ENCODE measurements at regions not wholly inside any gene's neighbourhood (a gene's known extent, or its start where the extent isn't known, plus 50 kb on each side); places are given as distances from the start of the nearest gene placed in this dataset.
"Not testable (repeated sequence)": the region's sequence is repeated elsewhere in the genome, so short reads cannot be mapped to it uniquely, and the experiment has no call there.

DNA sequence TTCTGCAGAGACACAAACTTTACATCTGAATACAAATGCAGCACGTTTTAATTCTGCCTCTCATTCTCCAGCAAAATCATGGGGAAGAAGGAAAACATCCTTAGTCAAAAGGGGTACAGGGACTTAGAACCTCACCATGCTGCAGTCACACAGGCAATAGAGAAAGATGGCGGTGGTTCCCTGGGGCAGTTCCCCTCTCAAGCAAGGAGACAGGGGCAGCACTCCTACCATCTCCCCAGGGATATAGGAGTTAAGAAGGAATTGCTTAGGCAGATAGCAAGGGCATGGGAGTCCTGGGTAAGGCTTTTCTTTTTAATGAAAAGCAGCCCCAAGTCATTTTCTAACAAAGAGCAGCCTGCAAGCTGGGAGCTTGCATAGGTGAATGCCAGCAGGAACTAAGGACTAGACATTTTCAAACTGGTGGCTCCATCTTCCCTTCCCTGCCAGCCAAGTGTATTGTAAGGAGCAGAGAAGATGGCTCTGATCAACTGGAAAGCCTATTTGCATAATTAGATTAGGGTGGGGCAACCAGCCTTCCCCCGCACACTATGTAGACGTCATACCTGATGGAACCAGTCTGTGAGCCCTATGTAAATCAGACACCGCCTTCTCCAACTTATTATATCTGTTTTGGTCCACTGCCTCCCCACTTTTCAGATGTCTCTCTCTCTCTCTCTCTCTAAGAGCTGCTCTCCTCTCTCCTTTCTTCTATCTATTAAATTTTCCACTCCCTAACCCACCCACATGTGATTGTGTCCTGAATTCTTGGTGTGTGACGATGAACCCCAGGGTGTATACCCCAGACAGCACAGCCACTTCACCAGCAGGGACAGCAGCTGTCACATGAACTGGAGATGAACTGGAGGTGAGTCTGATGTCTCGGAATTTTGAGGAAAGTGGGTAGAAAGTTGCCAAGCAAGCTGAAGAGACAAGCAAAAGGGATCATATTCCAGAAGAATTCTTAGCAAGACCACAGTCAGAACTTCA, 514.5 kb downstream of the IRS2 start:
- no peak for DNase-seq

DNA sequence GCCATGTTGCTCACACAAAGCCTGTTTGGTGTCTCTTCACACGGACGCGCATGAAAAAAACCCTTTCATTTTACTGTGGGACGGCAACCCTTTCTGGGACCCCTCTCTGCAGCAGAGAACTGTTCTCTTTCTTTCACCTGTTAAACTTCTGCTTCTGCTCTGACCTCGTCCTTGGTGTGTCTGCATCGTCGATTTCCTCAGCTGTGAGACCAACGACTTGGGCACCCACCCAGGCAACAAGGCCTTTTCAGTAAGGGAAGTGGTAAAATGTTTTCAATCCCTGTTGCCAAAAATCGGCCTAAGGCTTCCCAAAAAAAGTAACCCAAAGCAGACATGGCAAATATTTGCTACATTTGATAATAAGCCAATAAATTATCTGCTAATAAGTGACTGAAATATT, 515.3 kb downstream of the IRS2 start:
- DNase-seq: no peak

DNA sequence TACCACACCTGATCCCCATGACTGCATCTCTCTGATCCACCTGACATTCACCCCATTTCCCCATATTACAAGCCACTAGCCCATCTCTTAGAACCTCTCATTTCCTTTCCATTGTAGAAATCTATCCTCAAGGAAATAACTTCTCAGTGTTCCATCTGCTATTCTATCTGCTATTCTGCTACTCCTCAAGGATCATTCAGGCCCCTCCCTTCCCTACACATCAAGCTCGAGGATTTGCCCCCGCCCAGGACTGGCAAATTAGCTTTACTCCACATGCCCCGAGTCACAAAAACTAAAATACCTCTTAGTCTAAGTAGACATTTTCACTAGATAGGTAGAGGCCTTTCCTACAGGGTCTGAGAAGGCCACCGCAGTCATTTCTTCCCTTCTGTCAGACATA, 517.0 kb downstream of the IRS2 start:
- not testable (repeated sequence) for DNase-seq

DNA sequence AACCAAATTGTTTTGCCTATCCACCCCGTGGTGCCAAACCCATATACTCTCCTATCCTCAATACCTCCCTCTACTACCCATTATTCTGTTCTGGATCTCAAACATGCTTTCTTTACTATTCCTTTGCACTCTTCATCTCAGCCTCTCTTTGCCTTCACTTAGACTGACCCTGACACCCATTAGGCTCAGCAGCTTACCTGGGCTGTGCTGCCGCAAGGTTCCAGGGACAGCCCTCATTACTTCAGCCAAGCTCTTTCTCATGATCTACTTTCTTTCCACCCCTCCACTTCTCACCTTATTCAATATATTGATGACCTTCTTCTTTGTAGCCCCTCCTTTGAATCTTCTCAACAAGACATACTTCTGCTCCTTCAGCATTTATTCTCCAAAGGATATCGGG, 517.9 kb downstream of the IRS2 start:
- DNase-seq: not testable (repeated sequence)

DNA sequence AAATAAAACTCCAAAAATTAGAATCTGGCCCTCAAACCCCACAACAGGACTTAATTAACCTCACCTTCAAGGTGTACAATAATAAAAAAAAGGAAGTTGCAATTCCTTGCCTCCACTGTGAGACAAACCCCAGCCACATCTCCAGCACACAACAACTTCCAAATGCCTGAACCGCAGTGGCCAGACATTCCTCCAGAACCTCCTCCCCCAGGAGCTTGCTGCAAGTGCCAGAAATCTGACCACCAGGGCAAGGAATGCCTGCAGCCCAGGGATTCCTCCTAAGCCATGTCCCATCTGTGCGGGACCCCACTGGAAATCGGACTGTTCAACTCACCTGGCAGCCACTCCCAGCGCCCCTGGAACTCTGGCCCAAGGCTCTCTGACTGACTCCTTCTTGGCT, 519.0 kb downstream of the IRS2 start:
- DNase-seq: not testable (repeated sequence)

DNA sequence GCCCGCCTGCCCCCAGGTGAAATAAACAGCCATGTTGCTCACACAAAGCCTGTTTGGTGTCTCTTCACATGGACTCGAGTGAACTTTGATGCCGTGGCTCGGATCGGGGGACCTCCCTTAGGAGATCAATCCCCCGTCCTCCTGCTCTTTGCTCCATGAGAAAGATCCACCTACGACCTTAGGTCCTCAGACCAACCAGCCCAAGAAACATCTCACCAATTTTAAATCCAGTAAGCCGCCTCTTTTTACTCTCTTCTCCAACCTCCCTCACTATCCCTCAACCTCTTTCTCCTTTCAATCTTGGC, 521.0 kb downstream of the IRS2 start:
- not testable (repeated sequence) for DNase-seq

DNA sequence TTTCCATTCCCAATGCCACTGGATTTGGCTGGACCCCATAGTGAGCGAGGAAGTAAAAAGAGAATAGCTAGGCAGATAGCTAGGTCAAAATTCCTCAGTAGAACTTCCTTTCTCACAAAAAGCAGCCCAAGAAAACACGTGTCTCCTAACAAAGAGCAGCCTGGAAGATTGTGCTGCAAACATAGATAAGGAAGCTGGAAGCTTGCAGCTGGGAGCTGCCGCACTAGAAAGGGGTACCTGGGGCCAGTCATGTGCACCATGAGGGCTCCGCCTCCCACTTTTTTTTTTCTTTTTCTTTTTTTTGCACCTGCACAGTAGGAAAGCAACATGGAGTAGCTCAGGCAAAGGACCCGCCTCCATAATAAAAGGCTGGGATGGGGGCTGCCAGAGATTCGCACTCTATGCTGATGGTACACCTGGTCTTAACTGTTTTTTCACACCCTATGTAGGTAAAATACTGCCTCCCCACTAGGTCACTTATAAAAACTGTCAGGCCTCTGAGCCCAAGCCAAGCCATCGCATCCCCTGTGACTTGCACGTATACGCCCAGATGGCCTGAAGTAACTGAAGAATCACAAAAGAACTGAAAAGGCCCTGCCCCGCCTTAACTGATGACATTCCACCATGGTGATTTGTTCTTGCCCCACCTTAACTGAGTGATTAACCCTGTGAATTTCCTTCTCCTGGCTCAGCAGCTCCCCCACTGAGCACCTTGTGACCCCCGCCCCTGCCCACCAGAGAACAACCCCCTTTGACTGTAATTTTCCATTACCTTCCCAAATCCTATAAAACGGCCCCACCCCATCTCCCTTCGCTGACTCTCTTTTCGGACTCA, 521.6 kb downstream of the IRS2 start:
- not testable (repeated sequence) for DNase-seq

DNA sequence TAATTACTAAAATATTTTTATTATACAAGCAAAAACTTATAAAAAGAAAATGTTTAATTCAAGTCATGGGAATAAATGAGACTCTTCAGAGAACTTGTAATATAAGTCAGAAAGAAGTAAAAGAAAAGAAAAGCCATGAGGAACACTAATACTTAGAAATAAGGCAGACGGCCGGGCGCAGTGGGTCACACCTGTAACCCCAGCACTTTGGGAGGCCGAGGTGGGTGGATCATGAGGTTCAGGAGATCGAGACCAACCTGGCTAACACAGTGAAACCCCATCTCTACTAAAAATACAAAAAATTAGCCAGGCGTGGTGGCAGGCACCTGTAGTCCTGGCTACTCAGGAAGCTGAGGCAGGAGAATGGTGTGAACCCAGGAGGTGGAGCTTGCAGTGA, 528.6 kb downstream of the IRS2 start:
- DNase-seq: not testable (repeated sequence)

Data from EL (cell line).